ENCODE measurements at regions not wholly inside any gene's neighbourhood (a gene's known extent, or its start where the extent isn't known, plus 50 kb on each side); places are given as distances from the start of the nearest gene placed in this dataset.
"Not testable (repeated sequence)": the region's sequence is repeated elsewhere in the genome, so short reads cannot be mapped to it uniquely, and the experiment has no call there.

GRCh38 chr19:20365146-20365545, 198.1 kb downstream of the ZNF486 start:
- Histone ChIP-seq H3K27me3 (replicated peaks in 1 of 7) (no peaks in the 10 kb centered on the region), H3K27ac (no peak overlapping the region), H3K36me3 (no peaks in the 10 kb centered on the region), H3K9me3 (peaks cover 0 to 51% (median 13%) of the 10 kb centered on the region in 8 donors), H3K4me1 (no peaks in the 10 kb centered on the region), H3K4me3 (no peak overlapping the region)
- TF ChIP-seq POLR2AphosphoS5 (IDR thresholded peaks at IDR 0.05) = no peak
- TF ChIP-seq POLR2A (IDR thresholded peaks at IDR 0.05) = no peak
- TF ChIP-seq, protein P1, sequence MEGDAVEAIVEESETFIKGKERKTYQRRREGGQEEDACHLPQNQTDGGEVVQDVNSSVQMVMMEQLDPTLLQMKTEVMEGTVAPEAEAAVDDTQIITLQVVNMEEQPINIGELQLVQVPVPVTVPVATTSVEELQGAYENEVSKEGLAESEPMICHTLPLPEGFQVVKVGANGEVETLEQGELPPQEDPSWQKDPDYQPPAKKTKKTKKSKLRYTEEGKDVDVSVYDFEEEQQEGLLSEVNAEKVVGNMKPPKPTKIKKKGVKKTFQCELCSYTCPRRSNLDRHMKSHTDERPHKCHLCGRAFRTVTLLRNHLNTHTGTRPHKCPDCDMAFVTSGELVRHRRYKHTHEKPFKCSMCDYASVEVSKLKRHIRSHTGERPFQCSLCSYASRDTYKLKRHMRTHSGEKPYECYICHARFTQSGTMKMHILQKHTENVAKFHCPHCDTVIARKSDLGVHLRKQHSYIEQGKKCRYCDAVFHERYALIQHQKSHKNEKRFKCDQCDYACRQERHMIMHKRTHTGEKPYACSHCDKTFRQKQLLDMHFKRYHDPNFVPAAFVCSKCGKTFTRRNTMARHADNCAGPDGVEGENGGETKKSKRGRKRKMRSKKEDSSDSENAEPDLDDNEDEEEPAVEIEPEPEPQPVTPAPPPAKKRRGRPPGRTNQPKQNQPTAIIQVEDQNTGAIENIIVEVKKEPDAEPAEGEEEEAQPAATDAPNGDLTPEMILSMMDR (IDR thresholded peaks at IDR 0.05 in 8 of 11, conservative IDR thresholded peaks at IDR 0.05 in 3 of 11) = no peak
- intact Hi-C loops (cut with DNase I; ENCODE audit: low total_unique reads) = no loop called here
- 43 to 80% (median 74%) methylated on average over 6 of the region's 6 CpGs for WGBS, 5 donors
- no peak for DNase-seq

- Histone ChIP-seq H3K27me3 (replicated peaks in 1 of 7) (no peaks in the 10 kb centered on the region), H3K9me3 (peaks cover 0 to 76% (median 33%) of the 10 kb centered on the region in 8 donors), H3K27ac (no peak overlapping the region), H3K4me1 (no peaks in the 10 kb centered on the region), H3K36me3 (no peaks in the 10 kb centered on the region), H3K4me3 (no peak overlapping the region)
- 53 to 70% (median 58%) methylated on average over 11 of the region's 11 CpGs for WGBS, 5 donors
- no peak for DNase-seq
- TF ChIP-seq POLR2A (IDR thresholded peaks at IDR 0.05) = no peak
- TF ChIP-seq, protein P1 (IDR thresholded peaks at IDR 0.05 in 8 of 11, conservative IDR thresholded peaks at IDR 0.05 in 3 of 11) = peak in 1 of 11 experiments; percentile 36
- no peak for TF ChIP-seq POLR2AphosphoS5 (IDR thresholded peaks at IDR 0.05)
- intact Hi-C loops (cut with DNase I; ENCODE audit: low total_unique reads) = no loop called here
Observed at GRCh38 chr19:20359933-20360720, 193.1 kb downstream of the ZNF486 start.

GRCh38 chr19:20358841-20359465, 191.9 kb downstream of the ZNF486 start:
- H3K36me3 ChIP-seq; H3K4me1 ChIP-seq; H3K27me3 ChIP-seq (replicated peaks in 1 of 7); intact Hi-C loops (cut with DNase I; ENCODE audit: low total_unique reads); DNase-seq; H3K27ac ChIP-seq; H3K4me3 ChIP-seq: not testable (repeated sequence)
- peaks cover 0 to 87% (median 35%) of the 10 kb centered on the region in 8 donors for H3K9me3 ChIP-seq
- WGBS, 5 donors = 81 to 87% (median 85%) methylated on average over 7 of the region's 7 CpGs

- 78 to 87% (median 84%) methylated on average over 6 of the region's 6 CpGs for WGBS, 5 donors
- Histone ChIP-seq H3K4me1 (no peaks in the 10 kb centered on the region), H3K36me3 (no peaks in the 10 kb centered on the region), H3K4me3 (no peak overlapping the region), H3K27me3 (replicated peaks in 1 of 7) (no peaks in the 10 kb centered on the region), H3K9me3 (peaks cover 0 to 85% (median 35%) of the 10 kb centered on the region in 8 donors), H3K27ac (no peak overlapping the region)
- no peak for DNase-seq
- no peak for TF ChIP-seq POLR2AphosphoS5 (IDR thresholded peaks at IDR 0.05)
- TF ChIP-seq POLR2A (IDR thresholded peaks at IDR 0.05) = no peak
- TF ChIP-seq, protein P1 (IDR thresholded peaks at IDR 0.05 in 8 of 11, conservative IDR thresholded peaks at IDR 0.05 in 3 of 11) = no peak
- intact Hi-C loops (cut with DNase I; ENCODE audit: low total_unique reads) = no loop called here
Observed at GRCh38 chr19:20357921-20358320, 190.9 kb downstream of the ZNF486 start.
